ENCODE measurements at regions not wholly inside any gene's neighbourhood (a gene's known extent, or its start where the extent isn't known, plus 50 kb on each side); places are given as distances from the start of the nearest gene placed in this dataset.
"Not testable (repeated sequence)": the region's sequence is repeated elsewhere in the genome, so short reads cannot be mapped to it uniquely, and the experiment has no call there.

- peak; percentile 30 for DNase-seq
Measured at GRCh38 chr1:60637651-60638050, 444.7 kb upstream of the NFIA start.

- peak; percentile 43 for DNase-seq
Measured at GRCh38 chr1:60636946-60637345, 445.4 kb upstream of the NFIA start.

- DNase-seq: no peak
Measured at GRCh38 chr1:60634106-60634505, 448.3 kb upstream of the NFIA start.

DNA sequence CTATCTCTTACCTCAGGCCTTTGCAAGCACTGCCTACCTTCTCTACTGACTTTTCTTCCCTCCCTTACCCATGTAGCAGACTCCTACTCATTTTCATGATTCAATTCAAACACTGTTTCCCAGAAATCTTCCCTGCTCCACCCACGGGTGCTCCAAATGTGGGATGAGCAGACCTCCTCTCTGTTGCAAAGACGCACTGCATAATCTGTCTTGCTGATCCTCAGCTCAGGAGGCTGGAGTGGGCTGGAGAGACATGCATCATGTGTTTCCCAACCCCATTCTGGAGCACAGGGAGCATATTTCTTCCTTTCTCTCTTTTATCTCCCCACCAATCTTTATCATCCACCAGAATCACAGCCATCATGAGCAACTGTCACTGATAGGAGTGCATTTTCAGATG lies 459.9 kb upstream of the NFIA start:
- DNase-seq: no peak

- no peak for DNase-seq
Measured at GRCh38 chr1:60621368-60621851, 461.0 kb upstream of the NFIA start.

- no peak for DNase-seq
Measured at GRCh38 chr1:60620087-60620486, 462.3 kb upstream of the NFIA start.

GRCh38 chr1:60619581-60619980 lies 462.8 kb upstream of the NFIA start:
- DNase-seq: no peak

DNA sequence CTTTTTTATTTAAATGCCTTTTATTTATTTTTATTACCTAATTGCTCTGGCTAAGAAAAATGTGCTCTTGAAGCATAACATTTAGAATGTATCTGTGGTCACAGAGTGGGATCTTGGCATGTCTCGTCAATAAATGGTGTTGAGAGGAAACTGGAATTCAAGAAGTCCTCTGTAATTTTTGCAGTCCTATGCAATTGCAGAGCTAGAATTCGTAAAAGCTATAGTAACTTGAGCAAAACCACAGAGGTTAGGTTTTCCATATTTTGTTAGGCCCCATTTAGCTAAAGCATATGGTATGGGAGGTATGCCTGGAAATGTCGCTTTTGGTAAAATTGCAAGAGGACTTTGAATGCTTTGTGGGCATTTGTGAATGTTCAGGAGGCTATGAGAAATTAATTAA lies 466.7 kb upstream of the NFIA start:
- no peak for DNase-seq

GRCh38 chr1:60612790-60613189 lies 469.6 kb upstream of the NFIA start:
- DNase-seq: no peak

GRCh38 chr1:60606921-60607320 lies 475.4 kb upstream of the NFIA start:
- DNase-seq: not testable (repeated sequence)

DNA sequence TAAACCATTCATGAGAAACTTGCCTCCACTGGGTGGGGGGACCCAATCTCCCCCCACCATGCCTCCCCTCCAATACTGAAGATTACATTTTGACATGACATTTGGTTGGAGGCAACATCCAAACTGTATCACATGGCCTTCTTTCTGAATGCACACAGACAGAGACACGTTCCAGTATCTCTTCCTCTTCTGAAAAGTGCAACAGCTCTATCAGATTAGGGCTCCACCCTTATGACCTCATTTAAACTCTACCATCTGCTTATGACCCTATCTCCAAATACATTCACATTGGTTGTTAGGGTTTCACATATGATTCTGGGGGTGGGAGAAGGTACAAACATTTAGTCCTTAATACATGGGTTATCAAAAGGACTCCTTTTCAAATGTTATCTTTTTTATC lies 481.8 kb upstream of the NFIA start:
- DNase-seq: no peak

- no peak for DNase-seq
Measured at GRCh38 chr1:60599574-60599973, 482.8 kb upstream of the NFIA start.

- no peak for DNase-seq
Measured at GRCh38 chr1:60598041-60598910, 484.1 kb upstream of the NFIA start.

GRCh38 chr1:60596791-60597750 lies 485.3 kb upstream of the NFIA start:
- DNase-seq: no peak

DNA sequence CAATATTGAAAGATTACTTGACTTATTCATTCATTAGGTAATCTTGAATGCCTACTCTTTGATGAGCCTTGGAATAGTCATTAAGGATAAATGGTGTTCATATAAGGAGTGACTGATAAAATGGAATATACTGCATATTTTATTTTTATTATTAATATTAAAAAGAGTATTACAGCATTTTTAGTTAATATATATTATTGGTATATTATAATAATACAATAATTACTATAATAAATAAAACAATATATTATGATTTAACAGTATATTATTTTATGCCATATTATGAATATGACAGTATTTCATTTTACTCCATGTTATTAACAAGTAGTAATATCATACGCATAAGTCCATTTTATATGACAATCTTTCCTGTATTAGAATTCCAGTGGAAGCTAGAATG lies 490.8 kb upstream of the NFIA start:
- no peak for DNase-seq

- DNase-seq: peak; percentile 39
Measured at GRCh38 chr1:60589916-60590315, 492.4 kb upstream of the NFIA start.

GRCh38 chr1:60589046-60589748 lies 493.2 kb upstream of the NFIA start:
- no peak for DNase-seq

- DNase-seq: no peak
Measured at GRCh38 chr1:60584371-60584770, 498.0 kb upstream of the NFIA start.

DNA sequence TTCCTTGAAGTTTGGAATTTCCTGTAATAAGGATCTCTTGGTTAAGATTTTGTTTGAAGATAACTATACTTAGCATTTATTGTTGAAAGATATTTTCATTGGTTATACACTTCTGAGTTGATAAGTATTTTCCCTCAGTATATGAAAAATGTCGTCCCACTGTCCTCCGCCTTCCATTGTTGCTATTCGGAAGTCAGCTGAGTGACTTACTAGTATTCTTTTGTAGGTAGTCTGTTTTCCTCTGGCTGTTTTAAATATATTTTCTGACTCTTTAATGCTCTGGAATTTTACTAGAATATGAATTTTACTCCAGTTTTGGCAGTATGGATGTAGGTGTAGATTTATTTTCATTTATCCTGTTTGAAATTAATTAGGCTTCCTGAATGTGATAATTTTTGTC lies 498.7 kb upstream of the NFIA start:
- no peak for DNase-seq

DNA sequence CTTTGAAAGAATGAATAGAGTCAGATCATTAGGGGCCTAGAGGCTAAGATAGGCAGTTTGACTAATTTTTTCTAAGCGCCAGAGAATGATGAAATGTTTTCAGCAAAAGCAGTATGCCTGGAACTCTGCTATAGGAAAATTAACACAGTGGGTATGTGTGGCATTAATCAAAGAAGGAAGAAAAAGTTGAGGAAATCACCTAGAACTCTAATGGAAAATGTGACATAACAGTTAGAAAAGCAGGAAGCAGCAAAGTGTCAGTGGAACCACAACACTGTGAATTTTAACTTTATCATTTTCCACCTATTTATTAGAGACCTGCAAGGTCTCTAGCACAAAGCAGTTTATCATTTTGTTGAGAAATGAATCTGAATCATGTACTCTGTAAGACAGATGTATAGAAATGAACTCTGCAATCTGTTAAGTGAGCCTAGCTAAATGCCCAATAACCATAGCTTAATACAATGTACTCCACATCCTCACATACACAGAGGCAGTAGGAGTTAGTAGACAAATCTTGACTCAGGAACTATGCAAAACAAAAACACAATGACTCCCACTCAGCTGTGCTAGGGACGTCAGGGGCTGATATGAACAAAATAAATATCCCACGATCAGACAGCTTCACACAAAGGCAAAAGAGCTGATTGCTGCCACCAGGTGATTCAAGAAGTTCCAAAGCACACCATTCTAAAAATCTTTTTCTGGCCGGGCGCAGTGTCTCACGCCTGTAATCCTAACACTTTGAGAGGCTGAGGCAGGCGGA lies 500.7 kb upstream of the NFIA start:
- DNase-seq: no peak

- no peak for DNase-seq
Measured at GRCh38 chr1:60577029-60577428, 503.5 kb upstream of the C1orf87 start.

GRCh38 chr1:60575326-60575977 lies 501.9 kb upstream of the C1orf87 start:
- no peak for DNase-seq

Data from NCI-H446 treated with DMSO at 0.1 percent for 48 hours (cell line).